SW 1271 (cell line): ENCODE measurements at regions not wholly inside any gene's neighbourhood (a gene's known extent, or its start where the extent isn't known, plus 50 kb on each side); places are given as distances from the start of the nearest gene placed in this dataset.

Experiments
- DNase-seq, 2 experiments: peaks; one replicate each; lab custom pipeline; 2025; lab: John Stamatoyannopoulos, UW

DNA sequence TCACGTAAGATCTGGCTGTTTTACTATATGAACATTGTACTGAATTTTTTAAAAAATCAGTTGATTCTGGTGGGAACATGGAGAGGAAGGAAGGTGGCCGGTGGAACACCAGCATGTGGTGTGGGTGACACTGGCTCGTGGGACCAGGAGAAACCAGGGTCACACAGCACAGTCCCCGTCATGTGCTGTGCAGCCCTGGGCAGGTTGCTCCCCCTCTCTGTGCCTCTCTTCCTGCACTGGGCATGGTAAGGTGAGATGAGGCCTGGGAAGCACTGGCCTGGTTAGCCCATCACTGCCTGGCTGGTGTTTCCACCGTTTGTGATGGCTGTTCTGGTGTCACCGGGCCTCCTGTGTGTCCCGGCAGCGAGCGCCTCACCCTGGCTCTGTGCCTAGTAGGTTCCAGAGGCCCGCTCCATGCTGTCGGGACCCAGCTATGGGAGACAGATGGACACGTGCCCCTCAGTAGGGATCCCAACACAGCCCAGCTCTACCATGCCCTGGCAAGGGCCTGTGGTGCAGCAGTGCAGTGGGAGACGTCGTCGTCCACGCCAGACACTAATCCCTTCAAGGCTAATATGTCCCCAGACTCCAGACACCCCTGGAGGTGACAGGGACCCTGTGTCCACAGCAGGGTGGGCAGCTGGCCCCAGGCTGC, 88.2 kb upstream of the LINC01488 start:
- no peak for DNase-seq

DNA sequence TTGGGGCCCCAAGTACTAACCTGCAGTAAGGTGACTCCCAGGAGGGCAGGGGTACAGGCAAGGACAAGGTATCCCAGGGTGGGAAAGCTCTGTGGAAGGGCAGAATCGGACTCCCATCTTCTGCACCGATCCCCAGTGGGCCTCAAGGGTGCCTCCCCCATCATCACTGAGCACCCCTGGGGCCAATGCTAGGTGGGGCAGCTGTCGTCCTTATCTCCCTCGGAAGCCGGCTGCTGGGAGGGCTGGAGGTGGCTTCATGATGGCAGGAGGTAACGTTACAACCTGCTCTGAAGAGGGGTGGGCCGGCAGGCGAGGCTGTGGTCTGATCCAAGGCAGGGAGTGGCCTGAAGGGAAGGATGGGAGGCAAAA, 87.6 kb upstream of the LINC01488 start:
- DNase-seq = no peak

DNA sequence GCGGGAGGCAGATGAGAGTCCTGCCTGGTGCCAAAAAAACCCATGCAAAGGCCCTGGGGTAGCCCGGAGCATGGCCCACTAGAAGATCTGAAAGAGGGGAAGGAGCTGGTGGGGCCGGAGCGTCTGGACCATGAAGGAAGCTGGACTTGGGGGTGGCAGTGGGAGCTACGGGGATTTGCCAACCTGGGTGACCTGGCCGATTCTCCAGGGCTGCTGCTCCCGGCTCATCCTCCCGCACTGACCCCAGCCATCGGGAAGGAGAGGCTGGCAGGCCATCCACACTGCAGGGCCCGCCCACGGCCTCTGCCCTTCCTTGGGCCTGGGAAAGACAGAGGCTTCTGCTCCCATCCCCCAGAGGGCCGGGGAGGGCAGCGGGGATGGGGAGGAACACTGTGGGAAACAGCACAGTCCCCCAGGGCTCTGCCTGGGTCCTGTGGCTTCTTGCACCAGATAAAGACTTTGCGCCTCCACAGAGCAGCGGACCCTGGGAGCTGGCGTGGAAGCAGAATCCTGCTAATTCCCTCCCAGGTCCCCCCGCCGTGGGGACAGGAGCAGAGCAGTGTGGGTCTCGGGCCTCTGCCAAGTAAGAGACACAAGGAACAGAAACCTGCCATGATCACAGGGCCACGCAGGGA, 87.1 kb upstream of the LINC01488 start:
- no peak for DNase-seq

DNA sequence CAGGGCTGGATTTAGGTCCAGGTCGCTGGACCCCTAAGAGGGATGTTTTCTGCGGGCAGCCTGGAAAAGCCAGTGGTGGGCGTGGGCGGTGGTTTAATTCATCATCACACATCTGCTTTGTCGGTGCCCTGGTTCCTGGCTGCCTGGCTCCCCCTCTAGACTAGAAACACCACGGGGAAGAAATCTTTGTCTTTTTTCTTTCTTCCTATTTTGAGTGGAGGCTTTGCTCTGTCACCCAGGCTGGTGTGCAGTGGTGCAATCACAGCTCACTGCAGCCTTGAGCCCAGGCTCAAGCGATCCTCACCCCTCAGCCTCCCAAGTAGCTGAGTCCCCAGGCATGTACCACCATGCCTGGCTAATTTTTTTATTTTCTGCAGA, 86.6 kb upstream of the LINC01488 start:
- DNase-seq = no peak

DNA sequence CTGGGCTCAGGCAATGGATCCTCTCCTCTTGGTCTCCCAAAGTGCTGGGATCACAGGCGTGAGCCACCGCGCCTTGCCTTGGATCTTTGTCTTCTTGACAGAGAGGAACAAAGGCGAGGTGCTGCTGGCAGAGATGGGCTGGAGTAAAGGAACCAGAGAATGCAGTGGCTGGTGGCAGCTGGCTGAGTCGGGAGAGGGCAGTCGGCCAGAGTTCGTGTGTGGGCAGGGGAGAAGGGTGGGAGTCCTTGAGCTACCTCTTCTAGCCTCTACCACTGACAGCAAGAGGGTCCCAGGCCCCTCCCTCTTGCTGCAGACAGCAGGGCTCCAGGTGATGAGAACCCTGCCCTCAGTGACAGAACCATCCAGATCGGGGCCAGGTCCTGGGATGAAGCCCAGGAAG, 86.2 kb upstream of the LINC01488 start:
- no peak for DNase-seq

DNA sequence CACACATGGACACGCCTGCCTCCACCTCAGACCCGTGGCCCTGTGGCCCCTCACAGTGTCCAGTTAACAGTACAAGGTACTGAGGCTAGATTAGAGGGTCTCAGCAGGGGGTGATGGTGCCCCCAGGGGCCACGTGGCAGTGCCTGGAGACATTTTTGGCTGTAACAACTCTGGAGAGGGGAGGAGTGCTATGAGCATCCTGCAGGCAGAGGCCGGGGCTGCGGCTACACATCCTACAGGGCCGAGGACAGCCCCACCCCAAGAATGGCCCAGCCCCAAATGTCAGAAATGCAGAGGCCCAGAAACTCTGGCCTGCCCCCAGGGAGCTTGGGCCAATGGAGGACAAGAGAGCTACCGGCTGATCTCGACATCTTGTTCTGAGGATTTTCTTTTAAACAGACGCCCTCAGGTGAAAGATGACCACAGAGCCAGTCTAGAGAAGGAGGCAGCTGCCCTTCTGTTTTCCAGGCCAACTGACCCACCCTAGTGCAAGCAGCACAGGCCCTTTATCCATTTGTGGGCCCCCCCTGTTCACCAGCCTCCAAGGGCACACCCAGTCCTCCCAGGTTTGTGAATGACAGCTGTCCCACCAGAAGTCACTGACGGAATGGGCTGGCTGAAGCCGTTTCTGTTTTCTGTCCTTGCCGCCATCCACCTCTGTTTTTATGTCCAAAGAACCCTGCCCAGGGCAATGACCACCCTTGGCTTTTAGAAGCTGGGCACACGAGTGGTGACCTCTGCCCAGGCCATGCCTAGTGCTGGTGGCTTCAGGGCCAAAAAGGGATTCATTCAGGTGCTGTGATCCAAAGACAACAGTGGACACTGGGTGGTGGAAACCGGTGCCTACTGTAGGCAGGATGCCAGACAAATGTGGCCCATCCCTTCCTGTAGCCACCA, 85.2 kb upstream of the LINC01488 start:
- no peak for DNase-seq

DNA sequence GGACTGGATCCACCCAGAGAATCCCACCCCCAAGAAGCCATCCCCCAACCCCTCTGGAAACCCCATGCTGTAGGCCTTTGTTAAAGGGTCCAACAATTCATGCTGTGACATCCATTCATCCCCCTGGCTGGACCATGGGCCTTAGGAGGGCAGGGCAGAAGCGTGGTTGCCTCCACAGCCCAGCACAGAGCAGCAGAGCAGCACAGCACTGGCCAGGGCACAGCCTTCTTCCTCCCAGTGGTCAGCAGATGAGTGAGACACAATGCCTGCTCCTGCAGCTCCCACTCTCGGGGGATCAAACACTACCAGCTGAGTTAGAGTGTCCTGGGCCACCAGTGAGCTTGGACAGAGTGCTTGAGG, 84.5 kb upstream of the LINC01488 start:
- DNase-seq = no peak

DNA sequence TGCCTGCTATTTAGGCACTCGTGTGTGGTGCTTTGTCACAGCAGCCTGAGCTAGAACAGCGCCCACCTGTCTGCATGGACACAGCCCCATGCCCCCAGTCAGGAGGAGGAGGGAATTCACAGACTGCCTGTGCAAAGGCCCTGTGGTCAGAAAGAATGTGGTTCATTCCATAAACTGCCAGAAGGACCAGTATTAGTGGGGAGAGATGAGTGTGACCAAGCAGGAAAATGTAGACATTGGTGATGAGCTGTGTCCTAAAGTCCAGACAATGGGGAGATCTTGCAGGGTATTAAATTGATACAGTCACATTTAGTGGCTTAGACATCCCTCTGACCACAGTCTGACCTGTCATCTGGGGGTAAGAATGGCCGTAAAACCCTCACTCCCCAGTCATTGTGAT, 83.7 kb upstream of the LINC01488 start:
- DNase-seq = no peak

DNA sequence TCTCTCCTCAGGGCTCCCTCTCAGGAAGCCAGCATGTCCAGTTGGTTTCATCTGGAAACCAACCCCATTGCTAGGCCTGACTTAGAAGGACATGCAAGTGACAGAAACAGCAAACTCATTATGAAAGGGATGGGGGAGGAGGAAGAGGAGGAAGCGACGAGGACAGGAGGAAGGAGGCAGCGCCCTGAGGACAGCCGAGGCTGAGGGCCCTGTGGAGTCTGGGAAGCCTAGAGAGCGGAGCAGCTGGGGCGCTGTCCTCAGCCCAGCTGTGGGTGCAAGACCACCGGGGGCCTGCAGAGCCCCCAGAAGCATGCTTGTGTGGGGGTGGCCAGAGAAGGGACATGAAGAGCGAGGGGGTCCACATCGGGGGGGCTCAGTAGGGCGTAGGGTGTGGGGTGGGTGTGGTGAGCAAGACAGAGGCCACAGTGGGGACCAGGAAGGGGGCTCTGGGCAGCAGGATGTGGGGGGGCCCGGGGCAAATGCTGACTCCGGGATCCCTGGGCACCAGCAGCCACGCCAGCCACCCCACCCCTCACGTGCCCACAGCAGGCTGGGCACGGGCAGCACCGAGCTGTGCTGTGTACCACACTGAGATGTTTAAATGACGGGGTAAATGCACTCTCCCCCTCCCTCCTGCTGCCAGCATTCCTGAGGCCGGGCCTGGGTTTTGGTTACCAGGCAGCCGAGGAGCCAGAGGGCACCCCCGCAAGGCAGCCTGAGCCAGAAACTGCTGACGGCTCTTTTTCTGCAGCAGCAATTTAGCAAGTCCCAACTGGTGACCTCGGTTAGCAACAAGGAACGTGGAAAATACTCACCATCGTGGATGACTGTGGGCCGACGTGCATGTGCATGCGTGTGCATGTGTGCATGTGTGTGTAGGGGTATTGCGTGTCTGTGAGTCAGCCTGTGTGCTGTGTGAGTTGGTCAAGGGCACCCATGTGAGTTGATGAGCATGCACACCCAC, 82.7 kb upstream of the LINC01488 start:
- DNase-seq = no peak

DNA sequence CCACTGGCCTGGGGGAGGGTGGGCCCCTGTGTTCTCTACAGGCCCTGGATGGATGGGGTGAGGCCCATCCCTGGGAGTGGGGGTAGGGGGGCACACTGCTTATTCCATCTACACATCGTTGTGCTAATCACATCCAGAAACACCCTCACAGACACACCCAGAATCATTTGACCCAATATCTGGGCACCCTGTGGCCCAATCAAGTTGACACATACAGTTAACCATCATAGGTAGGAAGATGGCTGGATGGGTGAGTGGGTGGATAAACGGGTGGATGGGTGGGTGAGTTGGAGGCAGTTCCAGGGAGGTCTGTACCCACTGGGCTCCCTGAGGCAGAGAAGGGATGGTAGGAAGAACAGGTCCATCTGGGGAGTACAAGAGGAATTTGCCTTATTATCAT, 81.3 kb upstream of the LINC01488 start:
- DNase-seq = no peak

DNA sequence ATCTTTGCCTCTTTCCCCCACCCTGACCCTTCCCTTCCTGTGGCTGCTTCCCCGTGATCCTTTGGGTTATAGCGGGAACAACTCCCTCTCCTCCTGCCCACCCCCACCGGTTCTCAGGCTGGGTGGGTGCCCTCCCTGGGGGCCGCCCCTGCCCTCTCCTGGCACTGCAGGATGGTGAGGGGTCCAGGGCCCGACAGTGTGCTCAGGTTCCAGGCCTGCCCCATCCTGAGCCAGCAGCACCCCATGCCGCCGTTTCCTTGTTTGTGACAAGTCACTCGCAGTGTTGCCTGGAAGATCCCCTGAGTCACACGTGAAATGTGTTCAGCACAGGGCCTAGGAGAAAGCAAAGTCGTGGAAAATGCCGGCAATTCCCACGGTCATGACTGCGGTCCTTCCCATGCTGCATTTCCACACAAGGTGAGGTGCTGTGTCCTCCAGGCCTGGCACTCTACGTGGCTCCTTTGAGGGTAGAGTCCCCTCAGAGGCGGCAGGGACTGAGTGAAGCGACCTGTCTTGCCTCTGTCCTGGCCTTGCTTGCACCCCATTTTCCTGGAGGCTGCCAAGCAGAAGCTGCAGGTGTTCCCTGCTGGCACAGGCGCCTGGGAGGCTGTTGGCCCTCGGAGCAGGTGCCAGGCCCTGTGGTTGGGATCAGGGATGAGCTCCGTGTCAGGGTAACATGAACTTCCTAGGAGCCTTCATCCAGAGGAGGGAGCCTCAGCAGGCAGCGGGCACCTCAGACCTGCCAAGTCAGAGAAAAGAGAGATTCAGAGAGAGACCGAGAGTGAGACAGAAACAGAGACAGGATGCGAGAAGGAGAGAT, 80.5 kb upstream of the LINC01488 start:
- DNase-seq = no peak

DNA sequence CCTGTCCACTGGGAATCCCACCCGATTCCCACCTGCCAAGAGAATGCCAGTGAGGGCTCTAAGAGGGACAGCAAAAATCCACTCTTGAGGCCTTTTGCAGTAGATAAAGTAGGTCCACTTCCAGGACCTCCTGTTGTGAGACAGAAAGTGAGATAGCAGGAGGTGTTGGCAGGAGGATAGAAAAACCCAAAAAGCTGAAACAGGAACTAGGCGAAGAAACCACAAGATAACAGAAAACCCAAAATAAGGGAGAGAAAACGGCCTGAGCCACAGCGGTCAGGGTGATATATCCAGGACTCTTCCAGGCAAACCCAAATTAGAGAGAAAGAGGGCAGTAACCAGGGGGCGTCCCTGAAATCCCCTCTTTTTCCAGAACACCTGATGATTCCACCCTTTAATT, 79.7 kb upstream of the LINC01488 start:
- no peak for DNase-seq

DNA sequence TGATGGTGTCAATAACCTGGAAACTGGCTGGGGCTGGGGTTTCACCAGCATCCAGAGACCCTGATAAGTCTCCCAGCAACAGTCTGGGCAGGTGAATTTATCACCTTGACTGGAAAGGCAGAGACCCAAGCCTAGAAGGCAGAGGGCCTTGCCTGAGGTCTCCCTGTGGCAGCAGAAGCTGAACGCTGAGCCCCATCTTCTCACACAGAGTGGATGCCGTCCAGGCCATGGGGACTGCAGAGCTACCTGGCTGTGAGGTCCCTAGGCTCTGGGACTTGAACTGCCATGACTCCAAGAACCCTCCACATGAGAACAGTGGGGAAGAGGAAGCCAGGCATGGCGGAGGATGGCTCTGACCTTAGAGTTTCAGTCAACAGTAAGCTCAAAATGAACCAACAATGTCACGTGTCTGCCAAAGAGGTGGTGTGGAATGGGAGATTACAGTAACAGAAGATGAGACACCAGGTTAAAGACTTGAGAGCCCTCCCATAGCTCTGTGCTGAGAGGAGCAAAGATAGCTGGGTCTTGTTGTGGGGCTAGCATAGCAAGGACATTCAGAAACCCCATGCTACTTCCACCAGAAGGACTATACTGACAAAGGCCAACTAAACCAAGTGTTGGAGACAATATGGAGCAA, 79.1 kb upstream of the LINC01488 start:
- DNase-seq = no peak

DNA sequence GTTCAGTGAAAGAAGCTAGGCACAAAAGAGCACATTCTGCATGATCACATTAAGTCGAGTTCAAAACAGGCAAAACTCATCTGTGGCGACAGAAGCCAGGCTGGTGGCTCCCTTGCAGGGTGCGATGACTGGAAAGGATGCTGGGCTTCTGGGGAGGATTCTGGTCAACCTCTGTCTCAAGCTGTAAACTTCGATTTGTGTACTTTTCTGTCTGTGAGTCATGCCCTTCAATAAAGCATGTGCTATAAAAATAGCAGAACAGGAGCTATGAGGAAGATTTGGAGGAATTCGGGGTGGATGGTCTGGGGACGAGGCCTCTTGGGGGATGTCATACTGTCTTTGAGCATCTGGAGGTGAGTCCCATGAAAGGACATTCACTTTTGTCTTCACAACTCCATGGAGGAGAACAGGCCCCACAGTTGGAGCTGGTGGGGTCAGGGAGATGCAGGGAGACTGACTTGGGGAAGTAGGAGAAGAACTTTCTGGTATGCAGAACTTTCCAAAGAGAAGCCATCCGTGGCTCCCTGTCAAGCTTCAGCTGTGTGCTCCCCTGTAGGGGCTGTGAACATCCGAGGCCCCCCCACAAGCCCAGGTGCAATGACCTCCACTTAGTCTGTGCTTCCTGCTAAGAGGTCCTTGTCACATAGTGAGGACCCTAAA, 77.8 kb upstream of the LINC01488 start:
- DNase-seq = no peak

DNA sequence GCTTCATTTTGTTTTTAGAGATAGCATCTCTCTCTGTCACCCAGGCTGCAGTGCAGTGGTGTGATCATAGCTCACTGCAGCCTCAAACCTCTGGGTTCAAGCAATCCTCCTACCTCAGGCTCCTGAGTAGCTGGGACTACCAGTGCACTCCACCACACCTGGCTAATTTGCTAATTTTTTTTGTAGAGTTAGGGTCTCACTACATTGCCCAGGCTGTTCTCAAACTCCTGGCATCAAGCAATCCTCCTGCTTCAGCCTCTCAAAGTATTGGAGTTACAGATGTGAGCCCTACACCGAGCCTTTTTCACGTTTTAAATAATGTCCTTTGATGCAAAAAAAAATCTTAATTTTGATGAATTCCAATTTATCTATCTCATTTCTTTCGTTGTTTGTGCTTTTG, 75.4 kb upstream of the LINC01488 start:
- no peak for DNase-seq

DNA sequence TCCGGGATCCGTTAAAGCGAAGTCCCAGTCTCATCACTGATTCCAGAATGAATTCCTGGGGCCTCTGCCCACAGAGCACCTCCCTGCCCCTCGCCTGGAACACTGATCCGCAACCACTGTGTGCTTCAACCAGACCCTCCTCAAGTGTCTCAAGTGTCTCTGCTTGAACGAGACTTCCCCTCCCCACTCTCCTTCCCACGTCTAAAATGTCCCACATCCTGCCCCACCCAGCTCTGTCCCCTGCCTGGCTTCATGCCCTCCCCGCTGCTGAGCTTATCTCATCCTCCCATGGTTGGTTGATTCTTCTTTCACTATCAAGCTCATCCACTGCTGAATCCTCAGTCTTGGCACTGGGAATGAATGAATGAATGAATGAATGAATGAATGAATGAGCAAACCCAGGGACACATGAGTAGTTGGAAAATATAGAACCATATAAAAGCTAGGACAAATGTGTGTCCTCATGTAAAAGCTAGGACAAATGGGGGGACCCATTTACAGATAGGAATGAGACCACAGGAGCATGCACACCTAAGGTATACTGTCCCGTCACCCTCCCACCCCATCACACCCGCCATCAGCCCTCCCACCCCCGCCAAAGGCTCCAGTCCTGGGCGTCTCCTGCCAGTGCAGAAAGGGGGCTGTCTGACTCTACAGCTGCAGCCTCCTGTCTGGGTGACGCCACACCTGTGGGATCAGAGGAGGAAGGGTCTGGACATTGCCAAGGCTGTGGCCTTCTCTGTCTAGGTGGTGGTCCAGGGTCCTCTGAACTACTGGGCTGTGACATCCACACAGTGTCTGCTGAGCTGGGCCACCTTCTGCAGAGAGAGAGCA, 71.4 kb upstream of the LINC01488 start:
- no peak for DNase-seq

DNA sequence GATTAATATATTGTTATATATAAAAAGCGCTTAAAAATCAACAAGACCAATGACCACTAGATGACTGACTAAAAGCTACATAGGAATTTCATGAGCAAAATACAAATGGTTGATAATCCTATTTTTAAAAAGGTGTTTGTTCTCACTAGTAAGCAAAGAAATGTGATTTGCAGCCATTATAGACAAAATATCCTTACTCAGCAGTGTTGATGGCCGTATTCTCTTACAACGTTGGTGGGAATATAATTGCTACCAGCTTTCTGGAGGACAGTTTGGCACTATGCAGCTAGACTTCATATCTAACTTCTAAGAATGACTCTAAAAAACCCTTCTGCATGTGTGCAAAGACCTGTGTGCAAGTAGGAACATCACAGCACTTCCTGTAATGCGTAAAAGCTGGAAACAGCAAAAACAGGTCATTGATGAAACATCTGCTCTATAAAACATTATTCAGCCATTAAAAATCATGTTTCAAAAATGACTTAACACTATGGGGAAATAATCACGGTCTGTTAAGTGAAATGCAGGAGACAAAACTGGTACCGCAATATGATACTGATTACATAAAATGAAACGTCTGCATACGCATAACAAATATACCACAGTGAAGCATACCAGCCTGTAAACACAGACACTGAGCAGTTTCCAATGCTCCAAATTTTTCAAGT, 70.1 kb upstream of the LINC01488 start:
- no peak for DNase-seq

DNA sequence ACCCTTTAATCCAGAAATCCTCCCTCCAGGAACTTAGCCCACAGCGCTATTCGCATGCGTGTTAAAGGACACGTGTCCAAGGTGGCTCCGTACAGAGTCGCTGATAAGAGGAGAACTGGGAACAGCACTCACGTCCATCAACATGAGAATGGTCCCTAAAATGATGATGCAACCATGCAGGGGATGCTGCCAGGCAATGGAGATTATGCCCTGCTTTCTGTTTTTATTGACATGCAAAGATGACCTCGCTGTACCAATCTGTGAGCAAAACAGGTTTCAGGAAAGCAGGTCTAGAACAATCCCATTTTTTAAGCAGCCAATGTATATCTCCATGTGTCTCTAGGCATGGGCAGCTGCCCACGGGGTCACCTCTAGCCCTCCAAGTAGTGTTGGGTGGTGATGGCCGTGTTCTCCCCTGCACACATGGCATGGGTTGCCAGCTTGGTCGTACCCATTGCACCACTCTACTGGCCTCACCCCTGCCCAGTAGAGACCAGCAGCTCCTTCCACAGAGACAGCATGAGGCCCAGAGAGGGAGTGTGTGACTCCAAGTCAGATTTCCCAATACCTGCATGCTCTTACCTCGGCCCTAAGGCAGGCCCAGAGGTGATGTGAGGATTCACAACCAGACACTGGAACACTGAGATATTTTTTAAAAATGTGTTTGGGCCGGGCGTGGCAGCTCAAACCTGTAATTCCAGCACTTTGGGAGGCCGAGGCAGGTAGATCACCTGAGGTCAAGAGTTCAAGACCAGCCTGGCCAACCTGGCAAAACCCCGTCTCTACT, 68.3 kb upstream of the LINC01488 start:
- no peak for DNase-seq
